ENCODE measurements at regions not wholly inside any gene's neighbourhood (a gene's known extent, or its start where the extent isn't known, plus 50 kb on each side); places are given as distances from the start of the nearest gene placed in this dataset.

GRCh38 chr2:189254268-189254883 lies 74.8 kb upstream of the COL5A2 start:
- Histone ChIP-seq H3K9me3 (no peaks in the 10 kb centered on the region), H3K27ac (peak overlapping the region in 2 of 4 donors; percentile 10 to 59), H3K36me3 (no peaks in the 10 kb centered on the region), H3K4me1 (peaks cover 0 to 7% (median 3%) of the 10 kb centered on the region in 4 donors), H3K4me3 (no peak overlapping the region), H3K27me3 (no peaks in the 10 kb centered on the region)
- TF ChIP-seq CTCF (IDR thresholded peaks at IDR 0.05): no peak
- TF ChIP-seq POLR2AphosphoS5 (IDR thresholded peaks at IDR 0.05): no peak
- TF ChIP-seq EP300 (IDR thresholded peaks at IDR 0.05; ENCODE audit: low read depth): no peak
- TF ChIP-seq POLR2A (IDR thresholded peaks at IDR 0.05): no peak
- intact Hi-C loops (cut with DNase I; ENCODE audit: low total_unique reads) (no loop called here), in situ Hi-C loops (cut with MboI; ENCODE audit: low pct_ligation_motif_present in 1 of 4, low pct_unique_long_range_greater_than_20kb in 1 of 4, low sequenced_read_pairs in 3 of 4) (no loop called here)
- WGBS, 2 donors (ENCODE audit: low coverage in 1 of 2): 50 to 56% methylated on average over 1 to 4 of the region's 4 CpGs
- peak; percentile 13 for DNase-seq

GRCh38 chr2:189255711-189256110 lies 76.2 kb upstream of the COL5A2 start:
- 78 to 93% methylated on average over 3 of the region's 3 CpGs for WGBS, 2 donors (ENCODE audit: low coverage in 1 of 2)
- no peak overlapping the region for H3K4me3 ChIP-seq
- H3K9me3 ChIP-seq: no peaks in the 10 kb centered on the region
- in situ Hi-C loops (cut with MboI; ENCODE audit: low pct_ligation_motif_present in 1 of 4, low pct_unique_long_range_greater_than_20kb in 1 of 4, low sequenced_read_pairs in 3 of 4) (no loop called here), intact Hi-C loops (cut with DNase I; ENCODE audit: low total_unique reads) (no loop called here)
- no peaks in the 10 kb centered on the region for H3K27me3 ChIP-seq
- no peak for DNase-seq
- H3K36me3 ChIP-seq: no peaks in the 10 kb centered on the region
- no peak overlapping the region for H3K27ac ChIP-seq
- no peak for TF ChIP-seq EP300 (IDR thresholded peaks at IDR 0.05; ENCODE audit: low read depth)
- H3K4me1 ChIP-seq: no peaks in the 10 kb centered on the region

GRCh38 chr2:189258616-189259365 lies 79.2 kb upstream of the COL5A2 start:
- Histone ChIP-seq H3K36me3 (no peaks in the 10 kb centered on the region), H3K9me3 (no peaks in the 10 kb centered on the region), H3K4me3 (no peak overlapping the region), H3K4me1 (no peaks in the 10 kb centered on the region), H3K27me3 (no peaks in the 10 kb centered on the region), H3K27ac (no peak overlapping the region)
- 82 to 87% methylated on average over 5 to 6 of the region's 6 CpGs for WGBS, 2 donors (ENCODE audit: low coverage in 1 of 2)
- in situ Hi-C loops (cut with MboI; ENCODE audit: low pct_ligation_motif_present in 1 of 4, low pct_unique_long_range_greater_than_20kb in 1 of 4, low sequenced_read_pairs in 3 of 4): no loop called here
- TF ChIP-seq POLR2A (IDR thresholded peaks at IDR 0.05): no peak
- TF ChIP-seq CTCF (IDR thresholded peaks at IDR 0.05): no peak
- no peak for TF ChIP-seq POLR2AphosphoS5 (IDR thresholded peaks at IDR 0.05)
- TF ChIP-seq EP300 (IDR thresholded peaks at IDR 0.05; ENCODE audit: low read depth): no peak
- DNase-seq: no peak
- intact Hi-C loops (cut with DNase I; ENCODE audit: low total_unique reads): no loop called here

DNA sequence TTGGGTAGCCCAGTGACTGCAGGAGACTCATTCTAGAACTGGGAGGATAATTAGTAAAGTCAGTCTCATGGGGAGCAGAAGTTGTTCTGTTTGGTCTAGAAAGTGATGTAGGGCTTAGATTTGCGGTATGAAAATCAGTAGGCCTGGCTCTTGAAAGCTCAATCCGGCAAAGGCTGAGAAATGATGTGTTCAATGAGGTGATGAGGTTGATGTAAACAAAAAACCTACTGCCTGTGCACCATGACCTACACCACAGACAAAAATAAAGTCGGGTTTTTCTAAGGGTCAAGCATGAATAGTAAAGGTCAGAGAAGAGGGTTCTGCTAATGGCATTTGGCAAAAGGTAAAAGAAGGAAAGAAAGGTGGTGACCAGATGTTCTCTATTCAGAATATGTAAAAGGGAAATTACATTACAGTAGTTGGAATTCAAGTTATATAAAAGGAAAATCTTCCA lies 80.8 kb upstream of the COL5A2 start:
- no peaks in the 10 kb centered on the region for H3K4me1 ChIP-seq
- no peaks in the 10 kb centered on the region for H3K27me3 ChIP-seq
- H3K27ac ChIP-seq: no peak overlapping the region
- no peaks in the 10 kb centered on the region for H3K9me3 ChIP-seq
- WGBS, 2 donors (ENCODE audit: low coverage in 1 of 2): 76 to 89% methylated on average over 3 of the region's 3 CpGs
- in situ Hi-C loops (cut with MboI; ENCODE audit: low pct_ligation_motif_present in 1 of 4, low pct_unique_long_range_greater_than_20kb in 1 of 4, low sequenced_read_pairs in 3 of 4) (no loop called here), intact Hi-C loops (cut with DNase I; ENCODE audit: low total_unique reads) (no loop called here)
- no peak overlapping the region for H3K4me3 ChIP-seq
- DNase-seq: no peak
- no peaks in the 10 kb centered on the region for H3K36me3 ChIP-seq
- TF ChIP-seq POLR2A (IDR thresholded peaks at IDR 0.05) (no peak), POLR2AphosphoS5 (IDR thresholded peaks at IDR 0.05) (no peak), EP300 (IDR thresholded peaks at IDR 0.05; ENCODE audit: low read depth) (no peak), CTCF (IDR thresholded peaks at IDR 0.05) (no peak)

All from transverse colon (tissue), 4 donors.